AG04449 (cell line): ENCODE measurements at regions not wholly inside any gene's neighbourhood (a gene's known extent, or its start where the extent isn't known, plus 50 kb on each side); places are given as distances from the start of the nearest gene placed in this dataset.

Experiments
- CTCF ChIA-PET: fragments of 350-600 bp; formaldehyde crosslinking; extraction: SDS; loops from one replicate; lab custom pipeline; 2021; ENCODE audit warnings: antibody characterized with exemption; lab: Yijun Ruan, JAX
- POLR2A ChIA-PET: fragments of 400-600, 350-600 bp; formaldehyde crosslinking; extraction: SDS; loops from one replicate; lab custom pipeline; 2020; ENCODE audit warnings: antibody characterized with exemption, inconsistent platforms; lab: Yijun Ruan, JAX
- DNase-seq: peaks from one replicate; pipeline ENCODE4 v3.0.0-alpha.2; 2010; ENCODE audit warnings: low read depth, low spot score
- H3K4me3 ChIP-seq: 2 replicates; pipeline ENCODE4 v1.5.1; 2011; ENCODE audit warnings: low read depth, mild to moderate bottlenecking, control low read depth, low read length
- CTCF ChIP-seq: IDR thresholded peaks from one replicate; pipeline ENCODE4 v1.5.1; 2011; ENCODE audit warnings: mild to moderate bottlenecking, moderate library complexity, low read length, control low read depth, inconsistent platforms; ENCODE audit not compliant: insufficient read depth; ENCODE audit errors: missing control alignments

DNA sequence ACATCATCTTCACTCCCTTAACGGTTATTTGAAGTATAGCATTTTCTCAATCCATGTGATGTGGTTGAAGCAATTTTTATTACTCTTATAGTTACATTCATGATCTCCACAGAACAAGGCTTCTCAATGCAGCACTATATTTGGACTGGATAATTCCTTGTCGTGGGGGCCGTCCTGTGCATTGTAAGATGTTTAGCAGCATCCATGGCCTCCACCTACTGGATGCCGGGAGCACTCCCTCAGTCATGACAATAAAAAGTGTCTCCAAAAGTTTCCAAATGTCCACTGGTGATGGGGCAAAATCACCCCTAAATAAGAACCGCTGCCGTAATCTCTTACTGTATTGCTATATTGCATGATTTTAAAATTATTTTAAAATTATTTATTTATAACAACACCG, 110.6 kb upstream of the DDX18 start:
- ChIA-PET CTCF (no interaction called here), POLR2A (no interaction called here)
- DNase-seq: no peak
- TF ChIP-seq CTCF: no peak
- H3K4me3 ChIP-seq: no peak overlapping the region

GRCh38 chr2:117704818-117705217, 109.7 kb upstream of the DDX18 start:
- H3K4me3 ChIP-seq: no peak overlapping the region
- TF ChIP-seq CTCF: no peak
- POLR2A ChIA-PET: no interaction called here
- DNase-seq: no peak
- CTCF ChIA-PET: no interaction called here

GRCh38 chr2:117707874-117708273, 106.6 kb upstream of the DDX18 start:
- no peak for TF ChIP-seq CTCF
- ChIA-PET CTCF (no interaction called here), POLR2A (no interaction called here)
- H3K4me3 ChIP-seq: no peak overlapping the region
- DNase-seq: no peak

DNA sequence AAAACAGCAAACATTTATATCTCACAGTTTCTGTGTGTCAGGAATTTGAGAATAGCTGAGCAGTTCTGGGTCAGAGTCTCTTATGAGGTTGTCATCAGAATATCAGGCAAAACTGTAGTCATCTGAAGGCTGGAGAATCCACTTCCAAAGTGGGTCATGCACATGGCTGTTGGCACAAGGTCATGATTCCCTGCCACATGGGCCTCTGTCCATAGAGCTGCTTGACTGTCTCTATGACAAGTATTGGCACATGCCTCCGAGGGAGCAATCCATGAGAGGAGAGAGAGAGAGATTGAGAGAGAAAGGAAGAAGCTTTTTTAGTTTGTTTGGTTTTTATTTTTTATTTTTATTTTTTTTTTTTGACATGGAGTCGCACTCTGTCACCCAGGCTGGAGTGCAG, 101.8 kb upstream of the DDX18 start:
- no peak overlapping the region for H3K4me3 ChIP-seq
- ChIA-PET POLR2A (no interaction called here), CTCF (no interaction called here)
- no peak for DNase-seq
- TF ChIP-seq CTCF: no peak

DNA sequence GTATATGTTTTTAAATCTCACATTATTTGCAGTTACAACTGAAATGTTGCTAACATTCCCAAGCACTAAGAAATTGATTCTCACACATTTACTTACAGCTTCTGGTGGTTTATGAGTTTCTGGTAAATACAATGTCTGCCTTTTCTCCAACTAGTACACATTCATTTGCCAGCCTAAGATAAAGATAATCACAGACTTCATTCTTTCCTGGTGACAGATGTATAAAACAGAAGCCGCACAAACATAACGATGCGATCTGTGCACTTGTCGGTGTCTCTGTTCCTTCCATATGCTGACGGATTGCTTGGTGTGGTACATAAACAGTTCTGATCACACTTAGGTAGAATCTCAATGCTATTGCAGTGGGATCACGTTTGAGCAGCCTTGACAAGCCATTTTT, 100.4 kb upstream of the DDX18 start:
- POLR2A ChIA-PET: no interaction called here
- H3K4me3 ChIP-seq: no peak overlapping the region
- CTCF ChIA-PET: no interaction called here
- DNase-seq: no peak
- no peak for TF ChIP-seq CTCF

- CTCF ChIA-PET: no interaction called here
- H3K4me3 ChIP-seq: no peak overlapping the region
- no peak for DNase-seq
- POLR2A ChIA-PET: no interaction called here
- TF ChIP-seq CTCF: no peak
These were observed 99.6 kb upstream of the DDX18 start for GRCh38 chr2:117714745-117715417.
